NCI-H345 (cell line): ENCODE measurements at regions not wholly inside any gene's neighbourhood (a gene's known extent, or its start where the extent isn't known, plus 50 kb on each side); places are given as distances from the start of the nearest gene placed in this dataset.
"Not testable (repeated sequence)": the region's sequence is repeated elsewhere in the genome, so short reads cannot be mapped to it uniquely, and the experiment has no call there.

Experiments
- DNase-seq: peaks from one replicate; lab custom pipeline; 2025; lab: John Stamatoyannopoulos, UW

DNA sequence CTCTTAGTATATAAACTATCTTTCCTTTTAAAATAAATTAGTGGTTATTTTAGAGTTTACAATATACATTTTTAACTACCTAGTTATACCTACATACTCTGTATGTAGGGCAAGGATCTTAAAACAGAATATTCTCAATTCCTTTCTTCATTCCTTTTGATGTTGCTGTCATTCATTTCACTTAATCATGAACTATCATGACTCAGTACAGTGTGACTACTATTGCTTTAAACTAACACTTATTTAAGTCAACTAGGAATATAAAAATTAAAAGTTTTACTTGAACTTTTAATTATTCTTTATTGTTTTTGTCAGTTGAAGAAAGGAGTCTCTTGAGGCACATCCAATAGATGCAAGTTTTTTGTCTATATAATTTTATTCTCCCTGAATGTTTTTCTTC is 726.4 kb downstream of the BRINP3 start:
- no peak for DNase-seq

GRCh38 chr1:189752461-189752995 is 725.1 kb downstream of the BRINP3 start:
- DNase-seq, result no peak

DNA sequence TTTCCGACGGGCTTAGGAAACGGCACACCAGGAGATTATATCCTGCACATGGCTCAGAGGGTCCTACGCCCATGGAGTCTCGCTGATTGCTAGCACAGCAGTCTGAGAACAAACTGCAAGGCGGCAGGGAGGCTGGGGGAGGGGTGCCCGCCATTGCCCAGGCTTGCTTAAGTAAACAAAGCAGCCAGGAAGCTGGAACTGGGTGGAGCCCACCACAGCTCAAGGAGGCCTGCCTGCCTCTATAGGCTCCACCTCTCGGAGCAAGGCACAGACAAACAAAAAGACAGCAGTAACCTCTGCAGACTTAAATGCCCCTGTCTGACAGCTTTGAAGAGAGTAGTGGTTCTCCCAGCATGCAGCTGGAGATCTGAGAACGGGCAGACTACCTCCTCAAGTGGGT is 722.6 kb downstream of the BRINP3 start:
- DNase-seq, result not testable (repeated sequence)

DNA sequence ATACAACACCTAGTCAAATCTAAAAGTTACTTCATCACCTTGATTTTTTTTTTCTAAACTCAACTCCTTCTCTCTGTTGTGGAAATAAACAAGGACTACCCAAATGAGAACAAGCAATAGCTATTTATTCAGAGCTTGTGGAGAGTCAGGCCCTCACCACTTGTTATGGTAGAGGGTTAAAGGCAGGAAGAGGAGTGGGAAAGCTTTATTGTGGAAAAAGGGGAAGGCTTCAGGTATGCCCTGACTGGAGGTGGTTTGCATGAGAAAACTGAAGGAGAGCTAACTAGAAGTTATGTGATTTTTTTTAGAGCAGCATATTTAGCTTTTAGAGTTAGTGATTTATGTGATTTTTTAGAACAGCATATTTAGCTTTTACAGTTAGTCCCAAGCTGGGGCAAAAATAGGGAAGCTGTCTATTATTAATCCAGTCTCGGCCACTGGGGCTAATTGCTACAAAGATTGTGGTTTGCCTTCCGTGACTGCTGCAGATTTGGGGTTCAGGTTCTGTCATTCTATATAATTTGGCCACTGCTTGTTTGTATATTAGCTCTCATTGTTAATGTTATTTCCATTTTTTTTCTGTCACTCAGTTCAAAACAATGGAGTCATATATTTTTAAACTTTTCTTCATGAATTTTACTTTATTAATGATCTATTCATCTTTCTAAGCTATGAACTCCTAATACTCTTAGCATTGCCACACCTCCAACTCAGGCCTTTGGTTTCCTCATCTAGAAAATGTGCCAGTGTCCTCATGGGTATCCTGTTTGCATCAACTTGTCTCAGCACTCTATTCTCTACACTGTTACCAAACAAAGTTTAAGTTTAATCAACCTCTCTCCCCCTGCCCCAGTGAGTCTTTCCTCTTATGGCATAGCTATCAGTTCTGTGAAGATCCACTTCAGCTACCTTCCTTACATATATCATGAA is 713.0 kb downstream of the BRINP3 start:
- DNase-seq, result no peak

GRCh38 chr1:189769448-189769847 is 708.2 kb downstream of the BRINP3 start:
- DNase-seq, result no peak

DNA sequence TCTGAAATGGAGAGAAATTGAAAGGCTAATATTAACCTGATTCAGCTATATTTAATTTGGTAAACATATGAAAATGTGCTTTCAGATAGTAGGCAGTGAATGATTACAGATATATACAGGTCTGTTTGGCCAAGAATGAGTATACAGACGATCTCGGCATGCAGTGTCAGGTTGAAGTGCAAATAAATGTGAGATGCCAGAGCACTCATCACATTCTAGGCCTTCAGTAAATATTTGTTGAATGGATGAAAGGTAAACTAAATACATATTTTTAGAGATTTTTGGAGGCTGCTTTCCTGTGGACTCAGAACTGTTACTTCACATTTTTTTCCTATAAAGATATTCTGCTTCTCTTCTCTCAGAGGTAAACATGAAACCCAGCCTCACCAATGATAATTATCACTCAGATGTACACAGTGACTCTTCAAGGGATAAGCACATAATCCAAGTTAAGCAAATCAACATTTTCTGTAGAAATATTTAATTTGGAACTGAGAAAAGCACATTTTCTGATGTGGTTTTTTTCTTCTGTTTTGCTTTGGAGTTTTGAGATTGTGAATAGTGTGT is 702.9 kb downstream of the BRINP3 start:
- no peak for DNase-seq

- no peak for DNase-seq
Observed at GRCh38 chr1:189775343-189775742, 702.3 kb downstream of the BRINP3 start.

GRCh38 chr1:189779034-189779433 is 698.6 kb downstream of the BRINP3 start:
- DNase-seq, result no peak

DNA sequence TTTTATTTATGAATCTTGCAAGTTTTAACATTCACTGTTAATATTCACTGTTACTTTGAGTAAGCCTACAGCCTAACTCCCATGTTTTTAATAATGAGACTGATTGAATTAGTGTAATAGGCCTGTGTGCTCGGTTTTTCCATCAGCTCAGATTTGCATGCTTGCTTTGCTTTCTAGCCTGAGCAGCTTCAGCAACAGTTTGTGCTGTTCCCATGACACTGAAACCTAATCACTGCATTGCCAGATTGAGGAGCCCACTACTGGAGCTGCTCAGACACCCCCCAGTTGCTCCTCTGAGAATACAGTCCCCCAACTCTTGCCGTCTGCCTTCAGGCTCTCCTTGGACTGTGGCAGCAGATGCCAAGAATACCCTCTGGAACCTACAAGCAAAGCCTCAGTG is 695.4 kb downstream of the BRINP3 start:
- DNase-seq, result no peak

DNA sequence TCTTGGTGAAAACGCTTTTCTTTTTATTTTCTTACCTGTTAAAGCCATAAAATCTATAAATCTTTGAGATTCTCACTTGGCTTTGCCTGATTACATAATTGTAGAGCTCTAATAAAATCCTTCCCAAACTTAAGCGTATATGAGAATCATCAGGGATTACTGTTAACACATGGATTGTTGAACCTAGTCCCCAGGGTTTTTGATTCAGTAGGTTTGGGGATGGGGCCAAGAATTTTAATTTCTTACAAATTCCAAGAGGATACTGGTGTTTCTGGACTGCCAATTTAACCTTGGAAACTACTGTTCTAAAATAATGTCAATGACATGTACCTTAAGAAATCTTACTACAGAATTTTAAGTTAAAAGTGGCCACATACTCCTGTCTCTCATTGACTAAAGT is 694.2 kb downstream of the BRINP3 start:
- DNase-seq, result no peak

DNA sequence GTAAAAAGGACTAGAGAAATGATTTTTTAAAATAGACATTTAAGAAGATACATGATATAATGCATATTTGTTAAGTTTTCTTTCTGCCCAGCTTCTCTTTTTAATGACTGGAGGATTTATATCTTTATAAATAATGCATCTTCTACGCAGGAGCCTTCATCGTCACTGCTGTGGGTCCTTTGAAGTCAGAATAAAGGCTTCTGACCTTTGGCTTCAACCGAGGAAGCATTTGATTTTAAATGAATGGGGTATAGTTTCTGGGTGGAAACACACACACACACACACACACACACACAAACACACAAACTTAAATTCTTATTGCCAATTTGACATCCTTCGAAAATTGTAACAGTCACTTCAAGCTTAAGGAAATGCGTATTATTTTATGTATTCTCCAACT is 690.9 kb downstream of the BRINP3 start:
- DNase-seq, result no peak

- DNase-seq, result no peak
Observed at GRCh38 chr1:189787201-189787600, 690.5 kb downstream of the BRINP3 start.

- no peak for DNase-seq
Observed at GRCh38 chr1:189790335-189790734, 687.3 kb downstream of the BRINP3 start.

- no peak for DNase-seq
Observed at GRCh38 chr1:189803364-189803763, 674.3 kb downstream of the BRINP3 start.

- DNase-seq, result no peak
Observed at GRCh38 chr1:189804352-189804751, 673.3 kb downstream of the BRINP3 start.

- DNase-seq, result no peak
Observed at GRCh38 chr1:189805735-189806134, 671.9 kb downstream of the BRINP3 start.

GRCh38 chr1:189810639-189811038 is 667.0 kb downstream of the BRINP3 start:
- DNase-seq, result not testable (repeated sequence)

DNA sequence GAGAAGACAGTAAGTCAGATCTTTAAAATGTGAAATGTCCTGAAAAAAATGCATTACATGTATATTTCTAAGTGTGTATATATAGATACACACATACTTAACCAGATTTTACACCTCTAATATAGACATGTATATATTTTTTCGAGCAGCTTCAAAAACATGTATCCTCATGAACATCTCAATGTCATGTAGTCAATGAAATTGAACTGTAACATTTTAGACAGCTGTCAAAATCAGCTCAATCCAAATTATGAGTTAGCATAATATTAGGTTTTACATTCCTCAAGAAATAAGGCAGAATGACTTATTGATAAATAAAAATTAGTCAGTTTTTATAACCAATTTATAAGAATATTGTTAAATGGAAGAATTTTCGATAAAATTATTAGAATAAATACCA is 665.7 kb downstream of the BRINP3 start:
- no peak for DNase-seq

GRCh38 chr1:189816558-189816957 is 661.1 kb downstream of the BRINP3 start:
- no peak for DNase-seq

DNA sequence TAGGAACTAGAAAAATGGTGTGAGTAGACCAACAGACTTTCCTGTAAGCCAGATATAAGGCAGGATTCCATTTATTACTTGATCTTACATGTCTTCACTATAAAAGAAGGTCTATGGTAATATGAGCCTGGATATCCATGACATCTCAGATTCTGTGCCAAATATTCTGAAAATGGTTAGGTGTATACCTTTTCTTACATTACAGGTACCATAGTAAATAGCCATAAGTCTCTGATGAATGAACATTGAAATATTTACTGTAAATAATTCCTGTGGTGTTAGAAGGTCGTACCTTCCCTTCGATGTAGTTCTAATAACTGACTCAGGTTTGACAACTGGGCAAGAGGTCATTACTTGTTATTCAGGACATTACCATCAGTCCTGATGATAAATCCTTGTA is 657.9 kb downstream of the BRINP3 start:
- DNase-seq, result no peak

GRCh38 chr1:189821833-189822232 is 655.8 kb downstream of the BRINP3 start:
- DNase-seq, result no peak

GRCh38 chr1:189834813-189835212 is 642.9 kb downstream of the BRINP3 start:
- peak; percentile 19 for DNase-seq

DNA sequence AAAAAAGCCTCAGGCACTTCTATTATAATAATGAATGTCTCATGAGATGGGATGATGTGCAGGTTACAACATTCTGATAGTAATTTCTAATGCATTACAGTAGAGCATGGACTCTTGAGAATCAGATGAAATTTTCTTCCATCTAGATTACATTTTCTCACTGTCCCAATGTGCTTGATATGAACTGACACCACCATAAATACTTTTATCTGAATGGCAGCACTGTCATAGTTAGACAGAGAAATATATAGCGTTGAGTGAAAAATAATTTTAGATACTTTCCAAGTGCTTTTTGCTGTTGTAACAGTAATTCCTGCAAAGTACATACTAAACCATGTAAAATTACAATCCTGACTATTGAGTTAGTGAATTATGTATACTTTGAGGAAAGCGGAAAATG is 630.1 kb downstream of the BRINP3 start:
- no peak for DNase-seq
